ENCODE measurements at regions not wholly inside any gene's neighbourhood (a gene's known extent, or its start where the extent isn't known, plus 50 kb on each side); places are given as distances from the start of the nearest gene placed in this dataset.

DNA sequence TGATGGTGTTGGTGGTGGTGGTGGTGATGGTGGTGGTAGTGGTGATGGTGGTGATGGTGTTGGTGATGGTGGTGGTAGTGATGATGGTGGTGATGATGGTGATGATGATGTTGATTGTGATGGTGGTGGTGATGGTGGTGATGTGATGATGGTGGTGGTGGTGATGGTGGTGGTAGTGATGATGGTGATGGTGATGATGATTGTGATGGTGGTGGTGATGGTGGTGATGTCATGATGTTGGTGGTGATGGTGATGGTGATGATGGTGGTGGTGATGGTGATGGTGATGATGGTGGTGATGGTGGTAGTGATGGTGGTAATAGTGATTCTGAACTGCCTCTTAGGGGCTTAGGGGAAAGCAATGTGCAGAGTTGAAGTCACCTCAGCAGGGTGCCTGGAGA lies 760.7 kb downstream of the GALR1 start:
- no peak for TF ChIP-seq POLR2A (IDR thresholded peaks at IDR 0.05)
- TF ChIP-seq, protein P1, sequence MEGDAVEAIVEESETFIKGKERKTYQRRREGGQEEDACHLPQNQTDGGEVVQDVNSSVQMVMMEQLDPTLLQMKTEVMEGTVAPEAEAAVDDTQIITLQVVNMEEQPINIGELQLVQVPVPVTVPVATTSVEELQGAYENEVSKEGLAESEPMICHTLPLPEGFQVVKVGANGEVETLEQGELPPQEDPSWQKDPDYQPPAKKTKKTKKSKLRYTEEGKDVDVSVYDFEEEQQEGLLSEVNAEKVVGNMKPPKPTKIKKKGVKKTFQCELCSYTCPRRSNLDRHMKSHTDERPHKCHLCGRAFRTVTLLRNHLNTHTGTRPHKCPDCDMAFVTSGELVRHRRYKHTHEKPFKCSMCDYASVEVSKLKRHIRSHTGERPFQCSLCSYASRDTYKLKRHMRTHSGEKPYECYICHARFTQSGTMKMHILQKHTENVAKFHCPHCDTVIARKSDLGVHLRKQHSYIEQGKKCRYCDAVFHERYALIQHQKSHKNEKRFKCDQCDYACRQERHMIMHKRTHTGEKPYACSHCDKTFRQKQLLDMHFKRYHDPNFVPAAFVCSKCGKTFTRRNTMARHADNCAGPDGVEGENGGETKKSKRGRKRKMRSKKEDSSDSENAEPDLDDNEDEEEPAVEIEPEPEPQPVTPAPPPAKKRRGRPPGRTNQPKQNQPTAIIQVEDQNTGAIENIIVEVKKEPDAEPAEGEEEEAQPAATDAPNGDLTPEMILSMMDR (IDR thresholded peaks at IDR 0.05), result no peak
- Histone ChIP-seq H3K4me3 (no peak overlapping the region), H3K27me3 (no peaks in the 10 kb centered on the region), H3K36me3 (no peaks in the 10 kb centered on the region), H3K9me3 (no peaks in the 10 kb centered on the region), H3K4me1 (no peaks in the 10 kb centered on the region), H3K27ac (no peak overlapping the region)
- DNase-seq, result no peak

DNA sequence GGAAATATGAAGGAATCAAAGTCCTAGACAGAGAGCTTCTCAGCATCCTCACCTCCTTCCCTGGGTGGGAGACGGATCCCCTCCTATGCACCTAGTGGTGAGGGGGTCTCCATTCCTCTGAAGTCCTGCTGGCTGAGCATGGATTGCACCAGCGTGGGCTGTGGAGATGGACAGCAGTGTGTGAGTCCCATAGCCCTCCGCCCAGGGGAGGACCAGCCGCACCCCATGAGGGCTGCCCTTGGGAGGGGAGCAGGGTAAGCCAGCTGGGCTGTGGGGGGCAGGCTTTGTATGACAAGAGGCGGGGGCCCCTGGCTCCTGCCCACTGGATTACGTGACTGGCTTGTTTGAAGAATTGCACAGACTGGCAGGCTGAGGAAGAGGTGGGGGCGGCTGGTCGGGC lies 768.2 kb downstream of the GALR1 start:
- Histone ChIP-seq H3K4me1 (no peaks in the 10 kb centered on the region), H3K27me3 (no peaks in the 10 kb centered on the region), H3K27ac (no peak overlapping the region), H3K4me3 (no peak overlapping the region), H3K36me3 (no peaks in the 10 kb centered on the region), H3K9me3 (no peaks in the 10 kb centered on the region)
- TF ChIP-seq, protein P1 (IDR thresholded peaks at IDR 0.05), result no peak
- no peak for TF ChIP-seq POLR2A (IDR thresholded peaks at IDR 0.05)
- DNase-seq, result no peak

DNA sequence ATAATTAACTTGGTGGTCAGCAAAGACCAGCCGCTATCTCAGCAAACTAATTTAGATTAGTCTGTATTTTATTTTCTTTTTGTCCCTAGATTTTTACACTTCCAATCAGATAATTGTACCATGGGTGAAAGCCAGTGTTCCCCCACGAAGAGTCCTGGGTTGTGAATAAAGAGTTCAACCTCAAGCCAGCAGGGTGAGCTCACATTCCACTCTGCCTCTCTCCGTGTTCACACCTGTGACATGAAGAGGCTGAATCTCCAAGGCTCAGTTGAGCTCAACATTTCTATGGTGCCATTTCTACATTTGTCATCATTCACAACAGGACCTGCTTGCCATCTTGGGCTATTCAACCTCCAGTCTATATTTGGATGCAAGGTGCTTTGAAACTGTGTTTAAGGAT lies 771.5 kb downstream of the GALR1 start:
- no peak for DNase-seq
- TF ChIP-seq, protein P1 (IDR thresholded peaks at IDR 0.05), result no peak
- no peak for TF ChIP-seq POLR2A (IDR thresholded peaks at IDR 0.05)
- Histone ChIP-seq H3K9me3 (no peaks in the 10 kb centered on the region), H3K27me3 (no peaks in the 10 kb centered on the region), H3K4me1 (no peaks in the 10 kb centered on the region), H3K36me3 (no peaks in the 10 kb centered on the region), H3K4me3 (no peak overlapping the region), H3K27ac (no peak overlapping the region)

DNA sequence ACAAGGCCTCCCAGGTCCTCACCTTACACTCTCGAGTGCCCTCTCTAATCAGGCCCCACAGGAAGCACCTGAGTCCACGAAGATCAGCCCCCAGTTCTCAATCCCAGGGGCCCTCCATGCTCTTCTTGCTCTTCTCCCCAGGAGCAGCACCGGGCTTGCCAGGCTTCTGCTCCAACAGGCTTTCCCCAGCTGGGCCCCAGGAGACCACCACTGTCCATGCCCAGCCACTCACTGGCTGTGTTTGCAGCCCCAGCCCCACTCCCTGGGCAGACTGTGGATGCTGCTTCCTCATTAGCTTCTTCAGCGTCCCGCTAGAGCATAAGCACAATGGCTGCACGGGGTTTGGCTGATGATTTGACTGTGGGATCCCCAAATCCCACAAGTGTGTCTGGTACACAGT lies 781.9 kb downstream of the GALR1 start:
- Histone ChIP-seq H3K4me3 (no peak overlapping the region), H3K27me3 (no peaks in the 10 kb centered on the region), H3K27ac (no peak overlapping the region), H3K36me3 (no peaks in the 10 kb centered on the region), H3K4me1 (no peaks in the 10 kb centered on the region), H3K9me3 (peaks cover 0 to 4% (median 0%) of the 10 kb centered on the region in 4 donors)
- DNase-seq, result no peak
- TF ChIP-seq, protein P1 (IDR thresholded peaks at IDR 0.05), result no peak
- no peak for TF ChIP-seq POLR2A (IDR thresholded peaks at IDR 0.05)

DNA sequence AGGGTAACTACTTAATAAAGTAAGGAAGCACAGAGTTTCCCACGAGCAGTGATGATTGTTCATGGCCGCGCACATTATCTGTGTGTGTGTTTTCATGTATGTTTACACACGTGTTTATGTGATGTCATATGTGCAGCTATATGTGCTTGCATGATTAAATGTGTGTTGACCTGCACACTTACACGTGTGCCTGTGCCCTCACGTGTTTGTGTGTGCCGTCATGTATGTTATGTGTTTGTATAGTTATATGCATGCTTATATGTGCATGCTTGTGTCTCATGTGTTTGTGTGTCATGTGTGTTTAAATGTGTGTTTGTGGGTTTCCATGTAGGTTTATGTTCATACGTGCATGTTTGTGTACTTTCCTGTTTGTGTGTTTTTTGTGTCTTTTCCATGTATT lies 782.3 kb downstream of the GALR1 start:
- no peak for TF ChIP-seq POLR2A (IDR thresholded peaks at IDR 0.05)
- TF ChIP-seq, protein P1 (IDR thresholded peaks at IDR 0.05), result no peak
- H3K9me3 ChIP-seq, result peaks cover 0 to 4% (median 0%) of the 10 kb centered on the region in 4 donors
- no peak overlapping the region for H3K27ac ChIP-seq
- DNase-seq, result no peak
- no peaks in the 10 kb centered on the region for H3K4me1 ChIP-seq
- no peak overlapping the region for H3K4me3 ChIP-seq
- no peaks in the 10 kb centered on the region for H3K36me3 ChIP-seq
- no peaks in the 10 kb centered on the region for H3K27me3 ChIP-seq

DNA sequence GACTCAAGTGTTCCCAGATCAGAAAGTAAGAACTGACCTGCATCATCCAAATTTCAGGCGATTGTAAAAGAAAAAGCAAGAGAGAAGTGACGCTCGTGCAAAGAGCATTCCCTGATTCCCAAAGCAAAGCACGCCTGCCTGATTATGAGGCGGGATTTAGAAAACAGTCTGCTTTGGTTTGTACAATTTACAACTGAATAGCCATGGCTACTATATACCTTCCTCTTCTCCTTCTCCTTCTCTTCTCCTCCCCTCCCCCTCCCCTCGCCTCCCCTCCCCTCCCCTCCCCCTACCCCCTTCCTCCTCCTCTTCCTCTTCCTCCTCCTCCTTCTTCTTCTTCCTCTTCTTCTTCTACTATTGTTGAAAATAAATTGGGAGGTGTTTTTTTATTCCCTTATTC lies 782.9 kb downstream of the GALR1 start:
- H3K4me1 ChIP-seq, result no peaks in the 10 kb centered on the region
- no peak for DNase-seq
- no peak overlapping the region for H3K4me3 ChIP-seq
- no peaks in the 10 kb centered on the region for H3K36me3 ChIP-seq
- TF ChIP-seq, protein P1 (IDR thresholded peaks at IDR 0.05), result no peak
- TF ChIP-seq POLR2A (IDR thresholded peaks at IDR 0.05), result no peak
- no peak overlapping the region for H3K27ac ChIP-seq
- H3K27me3 ChIP-seq, result no peaks in the 10 kb centered on the region
- H3K9me3 ChIP-seq, result peaks cover 0 to 4% (median 0%) of the 10 kb centered on the region in 4 donors
